Panc1 (cell line): ENCODE measurements at regions not wholly inside any gene's neighbourhood (a gene's known extent, or its start where the extent isn't known, plus 50 kb on each side); places are given as distances from the start of the nearest gene placed in this dataset.

Experiments
- ATAC-seq: fragments of 200-7000 bp; cut with Tn5 transposase; 2 replicates; pipeline ENCODE4 v1.9.1; 2020; ENCODE audit warnings: mild to moderate bottlenecking, moderate library complexity
- BruUV-seq: library from RNA; stranded (reverse); fragments of 400-500 nt; replicated peaks from 2 replicates; lab custom pipeline; 2021; lab: Mats Ljungman, UMichigan
- CTCF ChIA-PET: fragments of 300-600 bp; sonication (Branson Sonifier 250); formaldehyde crosslinking; loops from one replicate; lab custom pipeline; 2022; ENCODE audit warnings: antibody characterized with exemption; lab: Charles Lee
- POLR2A ChIA-PET: fragments of 300-600 bp; sonication (Branson Sonifier 250); formaldehyde crosslinking; loops from one replicate; lab custom pipeline; 2022; ENCODE audit warnings: antibody characterized with exemption; lab: Charles Lee
- DNase-seq: peaks from one replicate; pipeline ENCODE4 v3.0.0-alpha.2; 2010; ENCODE audit warnings: low read depth, low spot score
- H3K27ac ChIP-seq: 2 replicates; pipeline ENCODE4 v1.5.1; 2011; ENCODE audit warnings: mild to moderate bottlenecking, low read length, inconsistent platforms
- H3K27me3 ChIP-seq: fragments of 200-500 bp; sonication (Bioruptor generic); 2 replicates; pipeline ENCODE4 v1.6.0; 2014; ENCODE audit warnings: low read length, inconsistent platforms; ENCODE audit not compliant: control insufficient read depth, insufficient read depth
- H3K36me3 ChIP-seq: fragments of 200-500 bp; sonication (Bioruptor generic); 2 replicates; pipeline ENCODE4 v1.5.1; 2014; ENCODE audit warnings: inconsistent platforms, mild to moderate bottlenecking, low read length, moderate library complexity; ENCODE audit not compliant: control insufficient read depth, insufficient read depth
- H3K4me1 ChIP-seq: 2 replicates; pipeline ENCODE4 v1.5.1; 2011; ENCODE audit warnings: inconsistent platforms, mild to moderate bottlenecking, low read length, moderate library complexity; ENCODE audit not compliant: control insufficient read depth, insufficient read depth
- H3K4me3 ChIP-seq, 2 experiments: 2 replicates each; pipeline ENCODE4 v1.5.1; 2011 to 2012; ENCODE audit warnings: low read depth in 2 of 2, low read length in 2 of 2, mild to moderate bottlenecking in 2 of 2, inconsistent platforms in 1 of 2, moderate library complexity in 1 of 2
- H3K9me3 ChIP-seq: fragments of 200-500 bp; sonication (Bioruptor generic); 2 replicates; pipeline ENCODE4 v1.5.1; 2014; ENCODE audit warnings: low read depth, mild to moderate bottlenecking, inconsistent platforms, low read length, moderate library complexity; ENCODE audit not compliant: control insufficient read depth, insufficient read depth
- CTCF ChIP-seq: fragments of 450-650 bp; IDR thresholded peaks from 2 replicates; pipeline ENCODE4 v1.5.1; 2017; ENCODE audit warnings: mild to moderate bottlenecking
- POLR2AphosphoS5 ChIP-seq: IDR thresholded peaks from 2 replicates; pipeline ENCODE4 v1.6.1; 2012; ENCODE audit warnings: mild to moderate bottlenecking, low read depth, low read length, moderate library complexity
- REST ChIP-seq, 2 experiments: IDR thresholded peaks; 2 replicates each; pipeline ENCODE4 v1.6.1; 2011 to 2012; ENCODE audit warnings: low read depth in 2 of 2, control low read depth in 1 of 2, low read length in 1 of 2, mild to moderate bottlenecking in 1 of 2, moderate library complexity in 1 of 2; ENCODE audit not compliant: insufficient read depth in 1 of 2
- SIN3A ChIP-seq: IDR thresholded peaks from 2 replicates; pipeline ENCODE4 v1.6.1; 2012; ENCODE audit warnings: low read depth, mild to moderate bottlenecking, low read length, moderate library complexity, borderline replicate concordance; ENCODE audit not compliant: insufficient read depth
- TCF7L2 ChIP-seq: IDR thresholded peaks from 2 replicates; pipeline ENCODE4 v1.6.1; 2011; ENCODE audit warnings: mild to moderate bottlenecking, low read depth, low read length, inconsistent platforms
- in situ Hi-C: cut with HindIII; loops from 2 replicates; pipeline ENCODE4 v1.10.0; 2016; ENCODE audit warnings: low sequenced_read_pairs, low pct_unique_long_range_greater_than_20kb
- intact Hi-C: fragments of 100-400 bp; cut with micrococcal nuclease; formaldehyde crosslinking; loops from one replicate; pipeline ENCODE4 v1.10.0; 2022; ENCODE audit not compliant: unreplicated experiment

- POLR2A ChIA-PET, result no interaction called here
- intact Hi-C loops, result no loop called here
- no TSS peak for BruUV-seq
- CTCF ChIA-PET, result no interaction called here
- no peak for TF ChIP-seq CTCF
- TF ChIP-seq TCF7L2, result no peak
- TF ChIP-seq SIN3A, result no peak
- TF ChIP-seq REST (IDR thresholded peaks at IDR 0.05; ENCODE audit: insufficient read depth in 1 of 2, low read depth in 2 of 2, low read length in 1 of 2), result no peak
- no peak for TF ChIP-seq POLR2AphosphoS5
- Histone ChIP-seq H3K36me3 (no peaks in the 10 kb centered on the region), H3K9me3 (no peaks in the 10 kb centered on the region), H3K27me3 (no peaks in the 10 kb centered on the region), H3K4me1 (no peaks in the 10 kb centered on the region; the same call in 1 of the 2 replicates), H3K27ac (no peak overlapping the region), H3K4me3 (no peak overlapping the region)
- no peak for DNase-seq
- in situ Hi-C loops, result no loop called here
- no peak for ATAC-seq
Observed at GRCh38 chr2:187991389-187991788, 300.3 kb upstream of the GULP1 start.

- Histone ChIP-seq H3K27ac (no peak overlapping the region), H3K9me3 (no peaks in the 10 kb centered on the region), H3K36me3 (no peaks in the 10 kb centered on the region), H3K4me3 (no peak overlapping the region), H3K4me1 (no peaks in the 10 kb centered on the region), H3K27me3 (no peaks in the 10 kb centered on the region)
- BruUV-seq, result no TSS peak
- in situ Hi-C loops (no loop called here), intact Hi-C loops (no loop called here)
- ChIA-PET CTCF (no interaction called here), POLR2A (no interaction called here)
- no peak for TF ChIP-seq CTCF
- TF ChIP-seq REST (IDR thresholded peaks at IDR 0.05; ENCODE audit: insufficient read depth in 1 of 2, low read depth in 2 of 2, low read length in 1 of 2), result no peak
- TF ChIP-seq SIN3A, result no peak
- TF ChIP-seq POLR2AphosphoS5, result no peak
- TF ChIP-seq TCF7L2, result no peak
- no peak; the same call in 1 of the 2 replicates for ATAC-seq
- DNase-seq, result no peak
Observed at GRCh38 chr2:187994464-187995331, 297.0 kb upstream of the GULP1 start.
